HL-60 (cell line): ENCODE measurements at regions not wholly inside any gene's neighbourhood (a gene's known extent, or its start where the extent isn't known, plus 50 kb on each side); places are given as distances from the start of the nearest gene placed in this dataset.

Experiments used
- GABPA ChIP-seq: IDR thresholded peaks from 2 replicates; pipeline ENCODE4 v1.6.1; 2012; ENCODE audit warnings: low read depth
- POLR2AphosphoS5 ChIP-seq: IDR thresholded peaks from 2 replicates; pipeline ENCODE4 v1.6.1; 2012; ENCODE audit warnings: low read depth
- SPI1 ChIP-seq: IDR thresholded peaks from 2 replicates; pipeline ENCODE4 v1.6.1; 2012; ENCODE audit warnings: low read depth, mild to moderate bottlenecking, borderline replicate concordance
- TF ChIP-seq, protein P1 (sequence below): IDR thresholded peaks from one replicate; pipeline ENCODE4 v1.5.1; 2011; ENCODE audit warnings: low read length, control low read depth, inconsistent platforms; ENCODE audit not compliant: insufficient read depth
- TF ChIP-seq, protein P2 (sequence below): IDR thresholded peaks from 2 replicates; pipeline ENCODE4 v1.6.1; 2012; ENCODE audit warnings: low read depth; ENCODE audit not compliant: insufficient replicate concordance

DNA sequence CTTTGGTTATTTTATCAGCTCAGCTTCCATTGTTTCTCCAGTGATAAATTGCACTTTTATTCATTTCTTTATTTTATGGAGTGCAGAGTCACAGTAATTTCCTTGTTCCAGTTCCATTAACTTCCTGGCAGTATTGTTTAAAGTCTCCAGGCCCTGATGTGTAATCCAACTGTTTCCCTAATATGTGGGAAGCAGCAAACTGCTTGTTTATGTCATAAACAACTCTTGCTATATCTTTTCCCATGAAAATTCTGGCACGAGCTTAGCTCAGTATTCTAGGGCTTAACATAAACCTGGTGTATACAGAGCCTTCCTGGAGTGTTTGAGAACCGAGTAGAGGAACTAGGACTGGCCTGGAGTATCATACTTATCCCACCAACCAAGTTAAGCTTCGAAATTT lies 83.5 kb upstream of the ARGLU1 start:
- TF ChIP-seq, protein P1, sequence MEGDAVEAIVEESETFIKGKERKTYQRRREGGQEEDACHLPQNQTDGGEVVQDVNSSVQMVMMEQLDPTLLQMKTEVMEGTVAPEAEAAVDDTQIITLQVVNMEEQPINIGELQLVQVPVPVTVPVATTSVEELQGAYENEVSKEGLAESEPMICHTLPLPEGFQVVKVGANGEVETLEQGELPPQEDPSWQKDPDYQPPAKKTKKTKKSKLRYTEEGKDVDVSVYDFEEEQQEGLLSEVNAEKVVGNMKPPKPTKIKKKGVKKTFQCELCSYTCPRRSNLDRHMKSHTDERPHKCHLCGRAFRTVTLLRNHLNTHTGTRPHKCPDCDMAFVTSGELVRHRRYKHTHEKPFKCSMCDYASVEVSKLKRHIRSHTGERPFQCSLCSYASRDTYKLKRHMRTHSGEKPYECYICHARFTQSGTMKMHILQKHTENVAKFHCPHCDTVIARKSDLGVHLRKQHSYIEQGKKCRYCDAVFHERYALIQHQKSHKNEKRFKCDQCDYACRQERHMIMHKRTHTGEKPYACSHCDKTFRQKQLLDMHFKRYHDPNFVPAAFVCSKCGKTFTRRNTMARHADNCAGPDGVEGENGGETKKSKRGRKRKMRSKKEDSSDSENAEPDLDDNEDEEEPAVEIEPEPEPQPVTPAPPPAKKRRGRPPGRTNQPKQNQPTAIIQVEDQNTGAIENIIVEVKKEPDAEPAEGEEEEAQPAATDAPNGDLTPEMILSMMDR: no peak
- TF ChIP-seq, protein P2, sequence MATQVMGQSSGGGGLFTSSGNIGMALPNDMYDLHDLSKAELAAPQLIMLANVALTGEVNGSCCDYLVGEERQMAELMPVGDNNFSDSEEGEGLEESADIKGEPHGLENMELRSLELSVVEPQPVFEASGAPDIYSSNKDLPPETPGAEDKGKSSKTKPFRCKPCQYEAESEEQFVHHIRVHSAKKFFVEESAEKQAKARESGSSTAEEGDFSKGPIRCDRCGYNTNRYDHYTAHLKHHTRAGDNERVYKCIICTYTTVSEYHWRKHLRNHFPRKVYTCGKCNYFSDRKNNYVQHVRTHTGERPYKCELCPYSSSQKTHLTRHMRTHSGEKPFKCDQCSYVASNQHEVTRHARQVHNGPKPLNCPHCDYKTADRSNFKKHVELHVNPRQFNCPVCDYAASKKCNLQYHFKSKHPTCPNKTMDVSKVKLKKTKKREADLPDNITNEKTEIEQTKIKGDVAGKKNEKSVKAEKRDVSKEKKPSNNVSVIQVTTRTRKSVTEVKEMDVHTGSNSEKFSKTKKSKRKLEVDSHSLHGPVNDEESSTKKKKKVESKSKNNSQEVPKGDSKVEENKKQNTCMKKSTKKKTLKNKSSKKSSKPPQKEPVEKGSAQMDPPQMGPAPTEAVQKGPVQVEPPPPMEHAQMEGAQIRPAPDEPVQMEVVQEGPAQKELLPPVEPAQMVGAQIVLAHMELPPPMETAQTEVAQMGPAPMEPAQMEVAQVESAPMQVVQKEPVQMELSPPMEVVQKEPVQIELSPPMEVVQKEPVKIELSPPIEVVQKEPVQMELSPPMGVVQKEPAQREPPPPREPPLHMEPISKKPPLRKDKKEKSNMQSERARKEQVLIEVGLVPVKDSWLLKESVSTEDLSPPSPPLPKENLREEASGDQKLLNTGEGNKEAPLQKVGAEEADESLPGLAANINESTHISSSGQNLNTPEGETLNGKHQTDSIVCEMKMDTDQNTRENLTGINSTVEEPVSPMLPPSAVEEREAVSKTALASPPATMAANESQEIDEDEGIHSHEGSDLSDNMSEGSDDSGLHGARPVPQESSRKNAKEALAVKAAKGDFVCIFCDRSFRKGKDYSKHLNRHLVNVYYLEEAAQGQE: no peak
- TF ChIP-seq POLR2AphosphoS5: no peak
- TF ChIP-seq SPI1: no peak
- no peak for TF ChIP-seq GABPA
